GM19043 (cell line): ENCODE measurements at regions not wholly inside any gene's neighbourhood (a gene's known extent, or its start where the extent isn't known, plus 50 kb on each side); places are given as distances from the start of the nearest gene placed in this dataset.

Source experiments
- ATAC-seq: cut with Tn5 transposase; IDR thresholded peaks from one replicate; pipeline ENCODE4 v1.9.1; 2021; ENCODE audit warnings: low read depth; ENCODE audit not compliant: unreplicated experiment

DNA sequence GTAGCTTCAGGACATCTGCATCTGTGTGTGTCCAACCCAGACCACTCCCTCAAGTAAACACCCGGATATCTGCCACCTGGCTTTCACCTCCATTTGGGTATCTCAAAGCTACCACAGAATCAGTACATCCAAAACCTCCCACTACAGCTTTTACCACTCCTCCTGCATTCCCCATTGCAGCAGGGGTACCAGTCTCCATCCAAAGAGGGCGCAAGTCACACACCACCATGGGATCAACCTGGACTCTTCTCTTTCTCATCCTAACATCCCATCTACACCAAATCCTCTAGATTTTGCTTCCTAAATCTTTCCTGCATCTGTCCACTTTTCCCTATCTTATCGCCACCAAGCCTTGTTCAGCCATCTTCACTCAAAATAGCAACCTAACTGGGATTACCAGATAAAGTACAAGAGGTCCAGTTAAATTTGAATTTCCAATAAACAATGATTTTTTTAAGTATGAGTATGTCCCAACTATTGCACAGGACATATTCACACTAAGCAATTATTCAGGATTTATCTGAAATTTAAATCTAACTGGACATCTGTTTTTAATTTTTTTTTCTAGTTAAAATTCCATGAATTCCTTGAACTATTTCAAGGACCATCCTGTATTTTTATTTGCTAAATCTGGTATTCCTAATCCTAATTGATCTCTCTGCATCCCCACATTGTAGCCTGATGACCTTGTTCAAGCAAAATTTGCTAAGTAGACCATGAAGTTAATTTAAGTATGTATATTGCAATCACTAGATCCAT is 164.3 kb upstream of the MLN start:
- no peak for ATAC-seq

DNA sequence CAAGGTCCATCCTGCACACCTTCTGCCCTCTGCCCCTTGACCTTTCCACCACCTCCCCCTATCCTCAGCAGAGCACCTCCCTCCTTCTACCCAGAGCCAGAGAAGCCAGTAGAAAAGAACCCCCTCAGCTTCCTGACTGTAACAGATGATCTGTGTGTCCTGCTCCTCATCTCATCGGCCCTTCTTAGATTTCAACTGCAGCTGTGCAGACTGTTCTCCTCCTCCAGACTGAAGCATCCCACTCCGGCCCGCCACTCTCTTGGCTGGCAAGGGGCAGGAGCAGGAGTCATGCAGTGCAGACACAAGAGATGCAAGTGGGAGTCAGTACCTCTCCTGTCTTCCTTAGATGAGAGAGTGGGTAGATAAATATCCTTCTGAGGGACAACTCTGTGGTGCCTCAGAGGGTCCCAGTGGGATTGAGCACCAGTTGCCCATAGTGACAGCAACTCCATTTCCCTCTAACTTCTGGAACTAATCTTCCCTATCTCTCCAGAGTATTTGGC is 163.5 kb upstream of the MLN start:
- ATAC-seq, result no peak

DNA sequence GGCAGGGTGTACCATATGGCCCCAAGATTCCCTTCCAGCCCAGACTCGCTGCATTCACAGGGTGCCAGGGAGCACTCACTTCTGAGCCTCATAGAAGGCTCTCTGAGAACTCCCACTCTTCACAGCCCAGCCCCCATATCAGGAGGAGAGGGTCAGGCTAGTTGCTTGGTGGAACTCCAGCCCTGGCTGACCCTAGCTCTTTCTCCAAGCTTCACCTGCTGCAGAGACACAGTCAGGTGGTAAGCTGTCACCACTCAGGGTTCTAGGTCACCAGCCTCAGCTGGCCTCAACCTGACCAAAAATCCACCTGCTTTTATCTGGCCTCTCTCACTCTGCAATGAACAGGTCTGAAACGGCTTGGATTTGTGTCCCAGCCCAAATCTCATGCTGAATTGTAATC is 162.7 kb upstream of the MLN start:
- ATAC-seq, result no peak

DNA sequence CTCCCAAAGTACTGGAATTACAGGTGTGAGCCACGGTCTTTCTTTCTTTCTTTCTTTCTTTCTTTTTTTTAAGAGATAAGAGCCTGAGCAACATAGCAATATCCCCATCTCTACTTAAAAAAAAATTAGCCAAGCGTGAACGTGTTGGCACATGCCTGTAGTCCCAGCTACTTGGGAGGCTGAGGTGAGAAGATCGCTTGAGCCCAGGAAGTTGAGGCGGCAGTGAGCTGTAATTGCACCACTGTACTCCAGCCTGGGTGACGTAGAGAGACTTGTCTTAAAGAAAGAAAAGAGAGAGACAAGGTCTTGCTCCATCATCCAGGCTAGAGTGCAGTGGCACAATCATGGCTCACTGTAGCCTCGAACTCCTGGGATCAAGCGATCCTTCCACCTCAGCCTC is 162.0 kb upstream of the MLN start:
- ATAC-seq, result no peak

DNA sequence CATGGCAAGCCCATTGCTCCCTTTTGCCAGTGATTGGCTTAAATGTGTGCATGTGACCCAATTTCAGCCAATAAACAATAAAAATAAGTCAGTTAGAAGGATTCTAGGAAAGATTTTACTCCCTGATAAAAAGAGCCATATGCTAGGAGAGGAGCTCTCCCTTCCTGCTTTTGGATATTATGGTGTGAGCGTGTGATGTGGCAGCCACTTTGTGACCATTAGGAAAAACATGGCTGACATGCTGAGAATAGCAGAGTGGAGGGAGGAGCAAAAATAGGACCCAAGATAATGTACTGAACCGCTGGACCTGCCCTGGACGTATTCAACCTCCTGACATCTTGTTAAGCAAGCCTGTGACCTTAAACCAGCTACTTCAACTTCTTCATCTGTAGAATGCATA is 160.6 kb upstream of the MLN start:
- no peak for ATAC-seq

DNA sequence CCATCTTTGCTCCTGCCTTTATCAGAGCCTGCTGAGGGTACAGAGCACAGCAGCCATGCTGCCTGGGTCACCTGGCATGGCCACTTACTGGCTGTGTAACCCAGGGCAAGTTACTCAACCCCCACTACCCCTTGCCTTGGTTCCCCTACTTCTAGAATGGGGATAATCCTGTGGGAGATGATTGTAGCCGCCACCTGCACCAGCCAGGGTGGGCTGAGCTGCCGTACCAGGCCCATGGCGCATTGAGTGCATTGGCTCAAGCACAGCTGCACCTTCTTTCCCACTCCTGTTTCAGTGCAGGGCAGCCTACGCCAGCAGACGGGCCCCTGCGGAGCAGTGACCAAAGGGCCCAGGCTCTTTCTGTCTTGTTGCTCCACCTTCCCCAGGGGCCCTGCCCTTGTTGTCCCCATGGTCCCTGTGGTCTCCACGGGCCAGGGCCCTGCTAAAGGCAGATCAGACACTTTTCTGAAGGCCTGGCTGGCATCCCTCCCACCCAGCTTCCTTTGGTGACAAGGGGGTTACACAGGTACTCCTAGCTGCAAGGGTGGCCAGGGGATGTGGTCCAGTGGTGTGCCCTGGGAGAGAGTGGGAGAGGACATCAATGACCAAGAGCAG is 159.4 kb upstream of the MLN start:
- no peak for ATAC-seq

DNA sequence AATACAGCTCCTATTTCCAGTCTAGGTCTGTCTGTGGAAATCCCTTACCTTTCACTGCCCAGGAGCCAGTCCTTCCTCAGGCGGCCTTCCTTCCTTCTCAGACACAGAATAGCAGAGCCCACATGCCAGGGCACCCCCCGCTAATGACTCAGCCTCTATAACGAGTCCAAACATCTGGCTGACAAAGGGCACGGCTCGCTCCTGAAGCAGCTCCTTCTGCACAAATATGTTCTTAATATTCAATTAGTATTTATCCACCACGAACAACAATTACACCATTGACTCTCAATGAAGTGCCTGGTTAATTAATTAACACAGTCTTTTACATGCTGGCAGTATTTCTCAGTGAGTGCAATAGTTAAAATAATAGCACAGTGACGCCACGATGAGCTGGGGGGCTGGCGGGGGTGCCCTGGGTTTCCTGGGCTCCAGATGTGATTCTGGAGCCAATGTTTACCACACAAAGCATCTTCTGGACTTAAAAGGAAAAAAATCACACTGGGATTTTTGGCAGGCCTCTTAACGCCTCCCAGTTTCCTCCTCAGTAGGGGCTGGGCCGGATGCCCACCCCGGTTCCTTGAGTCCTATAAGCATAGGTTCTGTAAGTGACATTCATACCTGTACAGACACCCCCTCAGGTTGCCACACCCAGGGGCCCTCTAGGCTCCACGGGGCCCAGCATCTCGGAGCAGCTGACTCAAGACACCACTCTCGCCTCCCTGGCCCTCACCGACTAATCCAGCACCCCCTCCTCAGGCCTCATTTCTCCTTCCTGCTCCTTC is 158.6 kb upstream of the MLN start:
- no peak for ATAC-seq

DNA sequence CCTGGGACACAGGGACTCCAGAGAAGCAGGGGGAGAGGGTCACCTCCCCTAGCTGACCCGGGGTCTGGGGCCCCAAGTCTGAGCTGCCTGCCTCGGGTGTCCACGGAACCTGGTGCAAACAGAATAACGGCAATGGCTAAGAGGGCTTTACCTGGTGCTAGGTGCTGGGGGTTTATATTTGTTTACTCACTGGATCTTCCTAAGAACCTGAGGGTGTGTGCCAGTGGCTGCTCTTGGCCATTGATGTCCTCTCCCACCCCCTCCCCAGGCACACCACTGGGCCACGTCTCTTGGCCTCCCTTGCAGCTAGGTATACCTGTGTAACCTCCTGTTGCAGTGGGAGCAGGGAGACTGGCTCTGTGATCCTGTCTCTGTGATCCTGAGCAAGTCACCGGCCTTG is 157.9 kb upstream of the MLN start:
- no peak for ATAC-seq

DNA sequence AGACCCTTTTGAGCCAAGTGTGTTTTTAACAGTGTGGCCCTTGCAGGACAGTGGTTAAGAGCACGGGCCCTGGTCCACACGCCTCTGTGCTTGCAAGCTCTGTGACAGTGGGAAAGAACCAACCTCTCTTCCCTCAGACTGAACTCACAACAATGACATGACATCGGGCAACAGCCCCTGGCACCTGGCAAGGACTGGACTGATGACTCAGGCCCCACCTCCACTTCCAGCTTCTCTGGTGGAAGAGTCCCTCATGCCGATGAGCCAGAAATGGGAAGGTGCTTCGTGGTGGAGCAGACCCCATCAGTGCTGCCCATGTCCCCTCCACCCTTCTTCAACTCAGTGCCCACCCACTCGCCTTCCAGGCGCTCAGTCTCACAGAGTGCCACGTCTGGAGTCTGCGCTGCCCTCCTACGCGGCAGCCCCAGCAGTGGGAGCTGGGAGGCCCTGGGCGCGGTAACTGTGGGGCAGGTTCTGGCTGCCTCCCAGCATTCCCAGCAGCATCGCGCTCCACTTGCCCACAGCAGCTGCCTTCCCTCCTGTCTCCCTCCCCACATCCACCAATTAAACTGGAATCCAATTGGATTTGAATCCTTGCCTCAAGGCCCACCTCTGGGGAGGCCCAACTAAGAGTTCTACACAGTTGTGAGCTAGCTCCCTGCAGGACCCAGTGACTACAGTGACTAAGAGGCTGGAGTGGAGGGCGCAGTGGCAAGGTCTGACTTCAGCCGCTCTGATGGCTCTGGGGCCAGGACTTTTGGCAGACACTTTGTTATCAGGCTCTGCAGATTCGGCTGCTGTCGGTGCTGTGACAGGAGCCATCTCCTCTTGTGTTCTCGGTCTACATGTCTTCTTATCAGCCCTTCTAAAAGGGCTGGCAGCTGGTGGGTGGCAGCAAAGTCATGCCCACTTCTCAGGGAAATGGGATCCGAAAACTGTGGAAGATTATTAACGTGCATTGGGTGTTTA is 156.8 kb upstream of the MLN start:
- no peak for ATAC-seq

DNA sequence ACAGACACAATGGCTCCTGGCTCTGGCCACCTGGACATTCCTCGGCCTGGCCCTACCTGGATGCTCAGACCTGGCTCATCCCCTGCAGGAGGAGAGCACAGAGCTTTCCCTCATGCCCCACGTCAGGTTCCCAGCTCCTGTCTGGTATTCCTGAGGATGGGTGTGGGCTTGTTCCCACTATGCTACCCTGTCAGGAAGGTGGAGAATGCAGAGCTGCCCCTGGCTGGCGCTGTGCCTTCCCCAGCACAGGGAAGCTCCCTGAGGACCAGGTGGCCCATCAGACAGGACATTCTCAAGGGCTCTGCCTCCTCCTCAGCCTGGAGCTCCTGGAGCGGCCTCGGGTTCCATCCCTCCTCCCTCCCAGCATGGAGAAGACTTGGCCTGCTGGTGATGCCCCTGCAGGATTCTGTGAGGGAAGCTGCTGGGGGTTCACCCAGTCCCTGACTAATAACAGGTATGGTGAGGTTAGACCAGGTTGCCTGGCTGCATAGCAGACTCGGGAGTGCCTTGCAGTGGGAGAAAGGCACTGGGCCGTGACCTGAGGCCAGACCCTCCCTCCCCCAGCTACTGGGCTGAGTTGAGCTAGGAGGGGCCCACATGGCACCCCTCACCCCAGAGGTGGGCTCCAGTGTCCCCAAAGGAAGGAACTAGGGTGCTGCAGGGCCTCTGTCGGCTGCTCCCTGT is 156.0 kb upstream of the MLN start:
- ATAC-seq, result no peak

DNA sequence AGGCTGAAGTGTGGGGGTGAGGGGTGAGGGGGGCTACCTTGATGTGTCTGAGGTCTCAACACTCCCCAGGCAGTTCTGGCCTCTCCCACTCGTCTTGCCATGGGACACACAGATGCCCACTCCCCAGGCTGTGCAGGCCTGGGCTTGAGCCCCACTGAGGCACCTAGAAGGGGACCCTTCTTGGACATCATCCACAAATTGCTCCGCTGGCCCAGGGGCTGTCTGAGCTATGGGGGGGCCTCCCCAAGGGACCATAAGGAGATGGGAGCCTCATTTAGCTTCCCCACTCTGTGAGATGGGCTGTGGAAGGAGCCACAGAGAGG is 155.5 kb upstream of the MLN start:
- no peak for ATAC-seq

DNA sequence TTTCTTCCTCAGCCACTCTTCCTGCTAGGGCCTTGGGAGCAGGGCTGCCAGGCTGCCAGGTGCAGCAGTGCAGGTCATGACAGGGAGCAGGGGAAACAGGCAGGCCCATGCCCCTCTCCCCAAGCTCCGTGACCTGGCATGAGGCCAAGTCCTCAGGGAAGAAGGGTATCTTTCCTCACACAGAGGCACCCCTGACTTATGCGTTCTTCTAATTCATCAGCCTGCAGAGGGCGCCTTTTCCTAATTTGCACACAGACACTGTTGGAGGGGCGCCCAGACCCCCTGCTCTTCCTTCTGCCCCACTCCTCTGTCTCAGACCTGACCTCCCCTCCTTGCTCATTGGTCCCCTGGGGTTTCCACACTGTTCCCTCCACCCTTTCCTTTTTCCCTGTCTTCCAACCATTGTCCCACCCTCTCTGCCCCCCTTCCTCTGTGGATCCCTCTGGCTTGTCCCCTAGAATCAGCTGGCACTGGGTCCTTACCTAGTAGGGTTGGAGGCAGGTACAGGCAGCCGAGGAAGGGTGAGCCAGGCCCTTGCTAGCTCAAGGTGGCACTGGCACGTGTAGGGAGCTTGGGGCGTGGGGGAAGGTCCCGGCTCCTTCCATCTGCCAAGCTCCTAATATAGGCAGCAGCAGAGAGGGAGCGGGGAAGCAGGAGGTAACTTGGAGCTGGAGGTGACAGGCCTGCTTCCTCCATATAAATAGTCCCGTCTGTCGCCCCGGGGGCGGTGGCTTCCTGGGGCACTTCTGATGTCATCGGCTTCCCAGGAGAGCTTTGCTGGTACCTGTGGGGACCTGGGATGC is 154.9 kb upstream of the MLN start:
- no peak for ATAC-seq

DNA sequence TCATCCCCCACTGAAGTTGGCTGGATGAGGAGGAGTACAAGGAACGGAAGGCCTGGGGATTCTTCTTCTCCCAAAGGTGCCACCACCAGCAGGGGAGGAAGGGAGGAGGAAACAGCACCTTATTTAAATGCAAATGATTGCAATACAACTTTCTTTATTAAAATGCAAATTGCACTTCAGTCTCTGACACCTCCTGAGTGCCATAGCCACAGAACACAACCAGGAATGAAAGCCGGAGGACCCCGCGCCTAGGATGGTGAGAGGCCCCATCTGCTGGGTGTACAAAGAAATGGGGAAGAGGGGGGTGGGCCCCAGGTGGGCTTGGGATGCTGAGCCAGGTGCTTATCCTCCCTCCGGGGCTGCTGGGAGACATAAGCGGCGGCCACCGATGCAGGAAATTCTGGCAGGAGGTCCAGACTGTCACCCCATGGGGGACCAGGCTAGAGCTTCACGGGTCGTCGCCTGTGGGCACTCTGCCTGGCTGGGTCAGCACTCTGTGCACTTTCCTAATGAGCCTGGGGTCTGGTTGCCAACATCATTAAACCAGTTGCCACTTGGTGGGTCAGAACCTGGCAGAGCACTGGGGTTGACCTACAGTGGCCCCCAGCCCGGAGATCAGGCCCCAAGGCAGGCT is 154.2 kb upstream of the MLN start:
- no peak for ATAC-seq

DNA sequence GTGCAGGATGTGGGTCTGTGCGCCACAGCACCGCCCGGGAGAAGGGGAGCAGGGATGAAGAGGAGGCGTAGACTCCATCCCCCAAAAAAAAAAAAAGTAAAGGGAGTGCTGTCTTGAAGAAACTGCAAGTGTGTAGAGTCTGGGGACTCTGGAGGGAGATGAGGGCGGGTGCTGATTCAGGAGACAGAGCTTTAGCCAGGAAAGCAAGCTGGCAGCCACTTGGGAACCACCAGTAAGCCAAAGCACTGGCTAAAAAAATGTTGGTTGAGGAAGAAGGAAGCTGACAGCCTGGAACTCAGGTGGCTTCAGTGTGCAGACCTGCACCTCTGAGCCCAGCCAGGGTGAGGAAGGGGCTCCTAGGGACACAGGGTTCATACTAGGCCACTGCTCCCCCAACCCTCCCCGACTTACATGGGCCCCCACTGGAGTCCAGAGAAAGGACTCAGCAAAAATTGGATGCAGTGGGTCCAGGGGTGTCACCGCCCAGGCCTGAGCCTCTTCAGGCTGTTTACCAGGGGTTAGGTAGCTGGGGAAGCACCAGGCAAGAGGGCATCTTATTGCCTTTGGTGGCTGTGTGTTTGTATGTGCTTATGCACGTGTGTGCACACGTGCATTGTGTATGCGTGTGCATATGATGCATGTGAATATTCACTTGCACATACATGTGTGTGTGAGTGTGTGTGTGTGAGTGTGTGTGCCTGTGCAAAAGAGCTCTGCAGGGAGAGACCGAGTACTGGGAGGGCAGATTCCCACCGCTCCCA is 153.5 kb upstream of the MLN start:
- no peak for ATAC-seq

DNA sequence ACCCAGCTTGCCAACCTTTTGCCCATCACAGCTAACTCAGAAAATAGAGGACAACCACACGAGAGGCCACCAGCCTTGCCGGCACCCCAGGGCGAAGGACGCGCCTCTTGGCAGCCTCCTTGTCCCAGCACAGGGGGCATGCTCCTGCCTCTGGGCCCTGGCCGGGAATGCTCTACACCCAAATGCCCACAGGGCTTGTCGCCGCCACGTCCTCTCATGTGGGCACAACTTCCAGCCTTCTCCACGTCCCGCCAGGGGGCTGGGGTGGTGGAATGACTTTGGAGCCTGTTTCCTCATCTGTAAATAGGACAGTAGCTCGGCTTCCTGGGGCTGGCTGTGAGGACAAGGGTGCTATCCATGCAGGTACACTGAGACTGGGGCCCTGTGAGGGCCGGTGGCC is 152.4 kb upstream of the MLN start:
- ATAC-seq, result no peak

DNA sequence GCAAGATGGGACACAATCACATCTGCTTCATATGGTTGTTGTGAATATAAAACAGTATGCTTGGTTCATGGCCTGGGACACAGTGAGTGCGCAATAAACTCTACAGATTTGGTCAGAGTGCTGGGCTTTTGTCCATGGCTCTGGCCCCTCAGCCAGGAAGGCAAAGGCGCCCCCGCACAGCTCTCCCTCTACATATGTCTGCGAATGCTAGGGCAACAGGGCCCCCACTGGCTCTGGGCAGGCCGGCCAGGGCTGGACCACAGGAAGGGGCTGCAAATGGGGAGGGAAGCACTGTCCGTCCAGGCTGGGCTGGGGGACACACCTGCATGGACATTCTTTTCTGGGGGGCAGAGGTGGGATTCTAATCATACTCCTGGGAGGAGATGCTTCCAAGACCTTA is 151.8 kb upstream of the MLN start:
- ATAC-seq, result no peak

DNA sequence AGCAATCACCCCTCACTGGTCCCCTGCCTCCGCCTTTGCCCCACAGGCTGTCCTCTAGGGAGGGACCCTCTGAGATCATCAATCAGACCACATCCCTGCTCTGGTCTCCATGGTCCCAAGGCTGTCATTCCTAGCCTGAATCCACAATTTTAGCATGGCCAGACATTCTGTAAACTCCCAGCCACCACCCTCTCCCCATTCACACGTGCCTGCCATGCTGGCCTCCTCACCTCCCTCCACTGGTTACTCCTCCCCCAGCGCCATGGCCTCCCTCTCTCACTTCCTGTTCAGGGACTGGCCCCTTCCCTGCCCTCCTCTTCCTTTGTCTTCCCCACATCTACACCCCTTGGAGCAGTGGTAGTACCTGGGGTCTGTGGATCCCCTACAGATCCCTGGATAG is 150.7 kb upstream of the MLN start:
- no peak for ATAC-seq

DNA sequence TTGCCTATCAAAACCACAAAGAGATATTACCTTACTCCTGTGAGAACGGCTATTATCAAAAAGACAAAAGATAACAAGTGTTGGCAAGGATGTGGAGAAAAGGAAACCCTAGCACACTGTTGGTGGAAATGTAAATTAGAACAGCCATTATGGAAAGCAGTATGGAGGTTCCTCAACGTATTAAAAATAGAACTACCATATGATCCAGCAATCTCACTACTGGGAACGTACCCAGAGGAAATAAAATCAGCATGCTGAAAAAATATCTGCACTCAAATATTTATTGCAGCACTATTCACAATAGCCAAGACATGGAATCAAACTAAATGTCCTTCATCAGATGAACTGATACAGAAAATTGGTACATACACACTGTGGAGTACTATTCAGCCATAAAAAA is 149.4 kb upstream of the MLN start:
- no peak for ATAC-seq
